Transverse colon (tissue), 4 donors: ENCODE measurements at regions not wholly inside any gene's neighbourhood (a gene's known extent, or its start where the extent isn't known, plus 50 kb on each side); places are given as distances from the start of the nearest gene placed in this dataset.

Experiments used
- CTCF ChIP-seq, 5 experiments: fragments of 200-600 bp in 3 of 5; fragments of 450-650 bp in 2 of 5; sonication (generic) in 3 of 5; IDR thresholded peaks; 1 replicate in 2 of 5; 2 replicates in 3 of 5; pipeline ENCODE4 v1.5.1; 2016 to 2017; ENCODE audit warnings: antibody characterized with exemption in 5 of 5, inconsistent platforms in 3 of 5, mild to moderate bottlenecking in 2 of 5, moderate library complexity in 1 of 5
- POLR2AphosphoS5 ChIP-seq, 3 donors: sonication (generic); formaldehyde crosslinking; IDR thresholded peaks; one replicate each; pipeline ENCODE4 v1.6.1; 2016; ENCODE audit warnings: antibody characterized with exemption in 3 of 3

GRCh38 chr4:32042486-32043247 lies 1322.5 kb downstream of the PCDH7 start:
- TF ChIP-seq CTCF (IDR thresholded peaks at IDR 0.05), result no peak
- no peak for TF ChIP-seq POLR2AphosphoS5 (IDR thresholded peaks at IDR 0.05)
